HUDEP-2 (cell line): ENCODE measurements at regions not wholly inside any gene's neighbourhood (a gene's known extent, or its start where the extent isn't known, plus 50 kb on each side); places are given as distances from the start of the nearest gene placed in this dataset.

Source experiments
- DNase-seq, 76 experiments: peaks; one replicate each; lab custom pipeline; 2025; ENCODE audit not compliant: unreplicated experiment in 76 of 76; lab: John Stamatoyannopoulos, UW

- no peak for DNase-seq
These were observed 351.2 kb upstream of the MAP3K7 start for GRCh38 chr6:90938122-90938521.

GRCh38 chr6:90936286-90936685 is 349.4 kb upstream of the MAP3K7 start:
- no peak for DNase-seq

- DNase-seq = no peak
These were observed 348.1 kb upstream of the MAP3K7 start for GRCh38 chr6:90934966-90935365.

- DNase-seq = no peak
These were observed 347.2 kb upstream of the MAP3K7 start for GRCh38 chr6:90934081-90934480.

- DNase-seq = no peak
These were observed 345.5 kb upstream of the MAP3K7 start for GRCh38 chr6:90932351-90932750.

GRCh38 chr6:90928051-90928450 is 341.2 kb upstream of the MAP3K7 start:
- no peak for DNase-seq

- DNase-seq = no peak
These were observed 338.9 kb upstream of the MAP3K7 start for GRCh38 chr6:90925726-90926125.

- no peak for DNase-seq
These were observed 335.5 kb upstream of the MAP3K7 start for GRCh38 chr6:90922325-90922724.

- DNase-seq = no peak
These were observed 331.5 kb upstream of the MAP3K7 start for GRCh38 chr6:90918361-90918760.

GRCh38 chr6:90917376-90917775 is 330.5 kb upstream of the MAP3K7 start:
- no peak for DNase-seq

- DNase-seq = no peak
These were observed 330.1 kb upstream of the MAP3K7 start for GRCh38 chr6:90916968-90917367.

GRCh38 chr6:90915224-90915915 is 328.5 kb upstream of the MAP3K7 start:
- no peak for DNase-seq

GRCh38 chr6:90914312-90914711 is 327.4 kb upstream of the MAP3K7 start:
- DNase-seq = no peak

- no peak for DNase-seq
These were observed 326.5 kb upstream of the MAP3K7 start for GRCh38 chr6:90913266-90913960.

GRCh38 chr6:90911642-90912041 is 324.8 kb upstream of the MAP3K7 start:
- DNase-seq = no peak

- DNase-seq = no peak
These were observed 324.0 kb upstream of the MAP3K7 start for GRCh38 chr6:90910893-90911292.

GRCh38 chr6:90907931-90908655 is 321.2 kb upstream of the MAP3K7 start:
- DNase-seq = no peak

- DNase-seq = no peak
These were observed 318.5 kb upstream of the MAP3K7 start for GRCh38 chr6:90905351-90905750.

- no peak for DNase-seq
These were observed 313.2 kb upstream of the MAP3K7 start for GRCh38 chr6:90900034-90900433.

GRCh38 chr6:90898763-90899162 is 311.9 kb upstream of the MAP3K7 start:
- DNase-seq = no peak

- DNase-seq = no peak
These were observed 309.2 kb upstream of the MAP3K7 start for GRCh38 chr6:90896075-90896547.
